RKO (cell line): ENCODE measurements at regions not wholly inside any gene's neighbourhood (a gene's known extent, or its start where the extent isn't known, plus 50 kb on each side); places are given as distances from the start of the nearest gene placed in this dataset.
A peak's percentile ranks its signal among the peaks of the same experiment; 100 is the strongest.

Experiments used
- DNase-seq: peaks from one replicate; pipeline ENCODE4 v3.0.0-alpha.2; 2016; ENCODE audit warnings: low spot score

DNA sequence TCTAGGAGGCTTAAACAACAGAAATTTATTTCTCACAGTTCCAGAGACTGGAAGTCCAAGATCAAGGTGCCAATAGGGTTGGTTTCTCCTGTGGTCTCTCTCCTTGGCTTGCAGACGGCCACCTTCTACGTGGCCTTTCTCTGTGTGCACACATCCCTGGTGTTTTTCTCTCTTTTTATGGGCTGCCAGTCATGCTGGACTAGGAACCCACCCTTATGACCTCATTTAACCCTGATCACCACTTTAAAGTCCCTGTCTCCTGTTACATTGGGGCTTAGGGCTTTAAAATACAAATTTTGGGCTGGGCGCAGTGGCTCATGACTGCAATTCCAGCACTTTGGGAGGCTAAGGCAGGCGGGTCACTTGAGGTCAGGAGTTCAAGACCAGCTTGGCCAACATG, 157.1 kb downstream of the TLE1 start:
- no peak for DNase-seq

DNA sequence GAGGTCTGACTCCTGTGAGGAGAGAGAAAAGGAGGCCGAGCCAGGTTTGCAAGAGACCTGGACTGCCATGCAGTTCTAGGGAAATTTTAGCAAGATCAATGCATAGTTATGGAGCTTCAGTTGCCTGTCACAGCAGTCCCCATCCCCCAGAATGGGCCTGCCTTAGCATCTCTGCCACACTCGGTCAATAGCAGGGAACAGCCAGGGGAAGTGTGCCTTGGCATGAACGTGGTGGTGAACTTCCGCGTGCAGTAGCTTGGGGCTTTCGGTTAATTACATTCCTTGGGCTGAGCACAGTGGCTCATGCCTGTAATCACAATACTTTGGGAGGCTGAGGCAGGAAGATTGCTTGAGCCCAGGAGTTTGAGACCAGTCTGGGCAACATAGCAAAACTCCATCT, 157.8 kb downstream of the TLE1 start:
- DNase-seq, result no peak

DNA sequence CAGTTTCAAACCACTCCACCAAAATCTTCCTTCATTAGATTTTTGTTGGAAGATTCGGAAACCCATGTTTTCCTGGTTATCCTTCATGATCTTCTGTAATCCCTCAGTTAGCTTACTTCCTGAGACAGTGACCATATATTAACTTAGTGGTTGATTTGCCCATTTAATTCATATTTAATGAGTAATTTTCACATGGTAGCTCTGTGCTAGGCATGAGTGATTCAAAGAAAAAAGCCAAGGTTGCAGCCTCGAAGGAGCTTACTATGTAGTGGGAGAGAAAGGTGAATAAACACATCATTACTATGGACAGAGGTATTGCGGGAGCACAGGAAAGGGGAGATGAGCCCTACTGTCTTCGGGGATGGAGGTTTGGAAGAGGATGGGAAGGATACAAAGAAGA, 158.5 kb downstream of the TLE1 start:
- no peak for DNase-seq

DNA sequence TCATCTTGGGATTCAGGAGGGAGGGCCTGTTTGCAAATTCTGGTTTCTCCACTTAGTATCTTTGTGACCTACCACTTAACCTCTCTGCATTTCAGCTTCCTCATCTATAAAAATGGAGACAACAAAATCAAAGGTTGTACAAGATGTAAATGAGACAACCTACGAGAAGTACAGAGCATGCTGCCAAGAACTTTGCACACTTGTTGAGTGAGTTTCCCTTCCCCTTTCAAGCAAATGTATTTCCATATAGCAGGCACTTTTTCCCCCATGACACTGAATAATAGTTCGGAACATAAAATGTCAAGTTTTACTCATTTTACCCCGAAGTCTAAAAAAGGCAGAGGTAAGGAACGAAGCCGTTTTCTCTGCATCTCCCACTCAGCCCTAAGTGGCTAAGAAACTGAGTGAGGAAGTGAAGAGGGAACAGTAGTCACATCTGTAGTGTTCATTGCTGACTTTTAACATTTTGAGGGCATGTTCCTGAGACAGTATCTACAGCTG, 159.0 kb downstream of the TLE1 start:
- DNase-seq, result no peak

DNA sequence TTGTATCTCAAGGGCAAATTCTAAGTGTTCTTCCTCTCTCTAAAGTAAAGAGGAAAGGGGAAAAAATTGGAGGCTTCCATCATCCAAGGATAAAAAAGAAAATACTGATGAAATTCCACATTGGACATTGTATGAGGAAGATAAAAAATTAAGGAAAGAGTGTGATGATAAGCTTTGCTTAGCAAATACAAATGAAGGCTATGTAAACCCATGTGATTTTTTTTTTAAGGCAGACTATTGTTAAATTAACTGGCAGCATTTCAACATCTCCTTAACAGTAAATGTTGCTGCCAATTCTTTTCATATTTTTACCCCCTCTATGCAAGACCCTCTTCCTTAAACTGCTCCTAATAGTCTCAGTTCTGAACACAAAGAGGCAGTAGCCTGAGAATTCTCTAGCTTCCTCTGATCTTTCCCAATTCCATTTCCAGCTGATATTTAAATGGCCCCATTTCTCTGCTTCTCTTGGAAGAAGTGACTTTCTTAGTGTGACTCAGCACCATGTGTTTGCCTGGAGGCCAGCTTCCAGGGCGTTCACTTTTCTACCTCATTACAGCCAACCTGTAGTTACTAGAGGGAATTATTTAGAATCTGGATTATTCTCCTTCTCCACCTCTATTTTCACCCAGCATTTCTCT, 159.7 kb downstream of the TLE1 start:
- peak; percentile 12 for DNase-seq

DNA sequence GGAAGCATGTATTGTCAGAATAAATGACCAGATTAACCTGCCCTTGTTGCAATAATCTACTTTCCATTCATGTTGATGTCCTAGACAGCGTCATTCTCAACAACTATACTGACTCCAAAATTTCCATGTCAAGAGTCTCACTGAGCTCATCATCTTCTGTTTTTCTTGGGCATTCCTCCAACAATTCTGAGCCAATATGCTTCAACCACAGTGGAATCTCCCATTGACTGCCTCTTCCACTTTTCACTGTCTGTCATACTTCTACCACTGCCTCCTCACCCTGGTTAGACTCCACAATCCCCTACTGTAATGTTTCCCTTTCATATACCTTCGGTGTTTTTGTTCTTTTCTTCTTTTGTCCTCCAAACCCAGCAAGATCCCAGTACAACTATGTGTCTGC, 162.8 kb downstream of the TLE1 start:
- no peak for DNase-seq

DNA sequence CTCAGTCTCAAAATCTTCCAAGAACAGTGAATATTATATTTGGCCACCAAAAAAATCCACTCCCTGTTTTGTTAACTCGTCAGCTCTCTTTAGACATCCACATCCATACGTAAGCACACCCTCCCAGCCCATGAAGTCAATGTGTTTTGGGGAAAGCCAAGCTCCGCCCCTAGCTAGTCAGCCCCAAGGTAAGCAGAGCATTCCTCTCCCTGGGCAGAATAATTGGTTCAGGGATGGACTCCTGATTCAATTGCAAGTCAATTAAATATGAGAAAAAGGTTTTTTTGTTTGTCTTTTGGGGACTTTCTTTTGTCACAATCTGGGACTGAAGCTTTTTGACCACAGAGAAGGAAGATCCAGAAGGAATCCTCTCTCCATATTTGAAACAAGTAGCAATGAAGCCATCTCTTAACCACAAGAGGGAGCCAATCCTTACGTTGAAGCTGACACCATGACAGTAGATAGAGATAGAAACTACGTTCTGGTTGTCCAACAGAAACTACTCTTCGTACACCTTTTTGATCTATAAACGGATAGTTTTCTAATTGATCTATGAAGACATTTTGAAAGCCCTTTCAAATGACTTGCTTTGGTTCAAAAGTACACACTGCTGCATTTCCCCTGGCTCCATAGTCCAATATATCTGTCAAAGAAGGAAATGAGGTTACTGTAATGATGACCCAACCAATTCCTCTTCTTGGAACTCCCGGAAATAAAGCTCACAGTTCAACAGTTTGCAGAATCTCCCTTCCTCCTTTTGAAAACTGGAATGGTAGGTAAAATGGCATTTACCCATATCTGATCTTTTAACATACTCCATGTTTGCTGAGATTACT, 166.4 kb downstream of the TLE1 start:
- DNase-seq, result peak; percentile 65

DNA sequence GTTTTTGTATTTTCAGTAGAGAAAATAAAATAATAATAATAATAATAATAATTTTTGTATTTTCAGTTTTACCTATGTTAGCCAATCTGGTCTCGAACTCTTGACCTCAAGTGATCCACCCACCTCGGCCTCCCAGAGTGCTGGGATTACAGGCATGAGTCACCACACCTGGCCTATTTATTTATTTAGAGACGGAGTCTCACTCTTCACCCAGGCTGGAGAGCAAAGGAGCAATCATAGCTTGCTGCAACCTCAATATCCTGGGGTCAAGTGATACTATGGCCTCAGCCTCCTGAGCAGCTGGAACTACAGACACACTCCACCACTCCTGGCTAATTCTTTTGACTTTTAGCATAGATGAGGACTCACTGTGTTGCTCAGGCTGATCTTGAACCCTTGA, 167.5 kb downstream of the TLE1 start:
- no peak for DNase-seq

DNA sequence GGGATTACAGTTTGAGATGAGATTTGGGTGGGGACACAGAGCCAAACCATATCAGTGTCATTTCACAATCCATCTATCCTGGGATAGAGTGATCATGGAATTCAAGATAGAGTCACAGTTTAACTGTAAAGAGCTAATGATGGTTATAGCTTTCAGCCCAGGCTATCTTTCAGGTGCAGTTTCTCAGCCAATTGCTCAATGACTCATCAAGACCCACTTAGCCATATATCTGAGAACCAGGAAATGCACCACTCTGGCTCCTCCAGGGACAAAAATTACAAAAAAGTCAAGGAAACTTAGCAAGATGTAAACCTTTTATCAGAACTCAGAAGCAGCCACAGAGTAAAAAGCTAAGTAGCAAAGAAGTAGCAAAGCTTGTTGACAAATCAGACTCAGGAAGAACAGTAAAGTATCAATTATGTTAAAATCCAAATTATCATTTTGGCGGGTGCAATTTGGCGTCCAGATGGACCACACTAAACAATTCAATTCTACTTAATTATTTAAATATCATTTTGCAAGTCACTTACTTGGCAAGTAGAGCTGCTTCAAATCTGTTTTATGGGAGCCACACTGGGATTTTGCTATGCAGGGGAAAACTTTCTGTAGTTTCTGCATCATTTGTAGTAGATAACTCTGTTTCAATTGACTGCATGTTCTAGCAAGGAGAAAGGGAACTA, 169.4 kb downstream of the TLE1 start:
- DNase-seq, result no peak

DNA sequence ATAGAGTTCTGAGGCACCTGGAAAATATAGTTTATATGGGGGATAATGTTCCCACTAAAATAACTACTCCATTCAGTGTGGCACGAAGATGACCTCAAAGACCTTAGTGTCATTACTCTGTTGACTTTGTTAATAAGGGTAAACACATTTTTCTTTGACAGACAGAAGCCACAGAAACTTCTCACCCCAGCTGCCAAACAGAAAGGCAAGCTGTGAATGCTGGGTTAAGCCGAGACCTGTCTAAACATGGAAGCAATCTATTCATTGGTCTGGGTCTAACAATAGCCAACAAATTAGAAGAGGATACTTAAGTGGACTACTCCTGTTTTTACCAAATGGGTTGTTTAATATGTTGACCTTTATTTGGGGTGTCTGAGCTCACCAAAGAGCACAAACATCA, 171.4 kb downstream of the TLE1 start:
- DNase-seq, result no peak

DNA sequence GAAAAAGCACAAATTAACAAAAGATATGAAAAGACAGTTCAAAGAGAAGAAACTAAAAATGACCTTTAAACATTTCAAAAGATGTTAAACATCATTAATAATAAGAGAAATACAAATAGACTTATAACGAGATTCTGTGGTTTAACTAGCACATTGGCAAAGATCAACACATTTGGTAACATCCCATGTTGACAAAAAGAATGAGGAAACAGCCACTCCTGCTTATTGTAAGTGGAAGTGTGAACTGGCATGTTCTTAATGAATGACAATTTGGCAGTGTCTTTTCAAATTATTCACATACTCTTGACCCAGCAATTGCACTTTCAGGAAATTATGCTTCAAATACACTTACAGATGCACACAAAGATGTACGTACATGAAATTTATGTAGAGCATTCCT, 176.3 kb downstream of the TLE1 start:
- DNase-seq, result no peak

DNA sequence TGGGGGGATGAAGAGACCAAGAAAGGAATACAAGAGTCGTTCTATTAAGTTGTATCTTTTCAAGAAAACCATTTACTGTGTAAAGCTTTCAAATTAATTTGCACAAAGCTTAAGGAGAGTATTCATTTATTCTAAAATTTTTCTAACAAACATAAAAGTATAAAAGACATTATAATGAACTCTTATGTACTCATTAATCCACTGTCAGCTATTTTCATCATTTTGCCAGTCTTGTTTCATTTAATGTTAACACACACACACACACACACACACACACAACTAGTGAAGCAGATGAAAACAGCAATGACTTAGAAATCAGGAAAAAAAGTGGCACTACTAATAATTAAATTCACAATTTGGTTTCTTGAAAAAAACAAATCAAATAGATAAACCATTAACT, 176.7 kb downstream of the TLE1 start:
- DNase-seq, result no peak

DNA sequence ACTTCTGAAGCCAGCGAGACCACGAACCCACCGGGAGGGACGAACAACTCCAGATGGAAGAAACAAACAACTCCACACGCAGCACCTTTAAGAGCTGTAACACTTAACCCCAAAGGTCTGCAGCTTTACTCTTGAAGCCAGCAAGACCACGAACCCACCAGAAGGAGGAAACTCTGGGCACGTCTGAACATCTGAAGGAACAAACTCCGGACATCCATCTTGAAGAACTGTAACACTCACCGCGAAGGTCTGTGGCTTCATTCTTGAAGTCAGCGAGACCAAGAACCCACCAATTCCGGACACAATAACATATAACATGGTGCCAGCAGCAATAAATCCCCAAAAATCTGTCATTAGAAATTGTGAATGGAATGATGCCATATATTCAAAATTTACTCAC, 180.9 kb downstream of the TLE1 start:
- no peak for DNase-seq

DNA sequence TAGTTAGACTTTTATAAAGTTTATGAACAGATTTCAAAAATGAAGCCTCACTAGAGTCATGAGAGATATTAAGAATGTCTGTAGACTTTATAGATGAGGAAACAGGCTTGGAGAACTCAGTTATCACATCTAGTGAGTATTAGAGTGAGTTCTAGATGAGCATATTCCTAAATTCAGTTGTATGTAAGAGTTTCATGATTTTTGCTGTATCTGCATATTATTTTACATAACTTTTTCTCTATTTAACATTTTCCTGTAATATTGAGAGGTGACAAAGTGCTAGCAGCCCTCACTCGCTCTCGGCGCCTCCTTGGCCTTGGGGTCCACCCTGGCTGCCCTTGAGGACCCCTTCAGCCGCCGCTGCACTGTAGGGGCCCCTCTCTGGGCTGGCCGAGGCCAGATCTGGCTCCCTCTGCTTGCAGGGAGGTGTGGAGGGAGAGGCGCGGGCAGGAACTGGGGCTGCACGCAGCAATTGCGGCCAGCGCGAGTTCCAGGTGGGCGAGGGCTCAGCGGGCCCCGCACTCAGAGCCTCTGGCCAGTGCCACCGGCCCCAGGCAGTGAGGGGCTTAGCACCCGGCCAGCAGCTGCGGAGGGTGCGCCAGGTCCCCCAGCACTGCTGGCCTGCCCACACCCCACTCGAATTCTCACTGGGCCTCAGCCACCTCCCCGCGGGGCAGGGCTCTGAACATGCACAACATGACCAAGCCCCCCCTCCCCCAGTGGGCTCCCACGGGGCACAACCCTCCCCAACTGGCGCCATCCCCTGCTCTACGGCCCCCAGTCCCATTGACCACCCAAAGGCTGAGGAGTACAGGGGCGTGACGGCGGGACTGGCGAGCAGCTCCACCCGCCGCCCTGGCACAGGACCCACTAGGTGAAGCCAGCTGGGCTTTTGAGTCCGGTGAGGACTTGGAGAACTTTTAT, 182.1 kb downstream of the TLE1 start:
- no peak for DNase-seq

DNA sequence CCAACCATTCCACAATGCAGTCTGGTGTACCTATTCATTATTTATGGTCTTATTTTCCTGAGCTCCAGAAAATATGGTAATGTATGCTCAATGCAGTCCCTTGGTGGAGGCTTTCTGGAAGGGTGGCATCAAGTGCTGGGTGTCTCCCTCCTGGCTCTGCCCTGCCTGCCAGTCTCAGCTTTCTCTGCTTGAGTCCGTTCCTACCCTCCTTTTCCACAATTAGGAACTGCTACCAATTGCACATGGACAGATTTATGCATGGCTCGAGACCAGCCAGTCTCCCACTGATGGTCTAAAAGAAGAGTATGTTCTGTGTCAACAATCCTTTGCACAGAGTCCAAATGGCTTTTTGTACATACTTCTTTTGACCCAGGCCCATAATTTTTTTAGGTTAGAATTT, 189.8 kb downstream of the TLE1 start:
- no peak for DNase-seq

DNA sequence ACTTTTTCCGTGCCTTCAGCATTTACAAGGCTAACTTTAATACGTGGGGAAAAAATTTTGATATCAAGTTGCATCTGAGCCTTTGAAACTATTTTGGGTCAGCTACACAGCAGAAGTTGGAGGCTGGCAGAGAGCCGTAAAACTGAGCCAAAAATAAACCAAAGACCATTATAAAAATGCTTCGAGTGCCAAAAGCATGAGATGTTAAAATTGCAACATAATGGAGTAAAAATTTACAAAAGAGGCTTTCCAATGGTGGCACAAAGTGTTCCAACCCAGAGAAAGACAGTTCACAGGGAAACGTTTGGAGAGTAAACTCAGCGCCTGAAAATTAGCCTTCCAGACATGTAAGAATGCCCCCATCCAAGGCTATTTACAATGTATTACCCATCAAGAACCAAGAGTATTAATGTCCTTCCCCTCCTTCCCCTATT, 190.3 kb downstream of the TLE1 start:
- DNase-seq, result no peak

DNA sequence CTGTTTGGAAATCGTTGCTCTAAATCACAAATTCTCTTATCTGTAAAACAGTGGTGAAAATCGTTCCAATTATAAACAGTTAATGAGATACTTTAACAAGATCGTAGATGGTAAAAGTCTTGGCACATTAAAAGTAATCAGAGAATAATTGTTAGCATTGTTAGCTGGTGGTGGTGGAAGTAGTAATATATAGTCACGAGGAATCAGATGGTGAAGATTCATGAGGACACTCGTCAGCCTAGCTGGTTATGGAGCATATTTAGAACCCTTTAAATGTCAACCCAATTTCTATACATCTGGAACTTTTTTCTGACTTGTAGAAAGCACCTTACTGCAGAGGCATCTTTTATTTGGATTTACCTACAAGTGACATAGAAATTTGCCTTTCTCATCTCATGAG, 190.8 kb downstream of the TLE1 start:
- no peak for DNase-seq

DNA sequence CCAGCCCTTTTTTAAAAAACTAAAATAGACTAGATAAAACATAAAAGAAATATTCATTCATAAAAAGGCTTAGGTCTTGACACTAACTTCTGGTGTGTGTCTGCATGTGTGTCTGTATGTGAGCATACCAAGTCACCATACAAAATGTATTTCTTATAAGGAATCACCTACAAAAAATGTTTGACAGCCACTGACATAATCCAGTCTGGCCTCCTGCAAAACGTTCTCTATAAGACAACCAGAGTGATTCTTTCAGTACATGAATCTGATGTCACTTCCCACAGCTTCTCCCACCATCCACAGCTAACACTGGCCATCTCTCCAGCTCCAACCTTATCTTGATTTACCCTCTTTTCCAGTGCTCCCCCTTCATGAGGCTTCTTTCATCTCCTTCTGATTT, 192.3 kb downstream of the TLE1 start:
- DNase-seq, result no peak

DNA sequence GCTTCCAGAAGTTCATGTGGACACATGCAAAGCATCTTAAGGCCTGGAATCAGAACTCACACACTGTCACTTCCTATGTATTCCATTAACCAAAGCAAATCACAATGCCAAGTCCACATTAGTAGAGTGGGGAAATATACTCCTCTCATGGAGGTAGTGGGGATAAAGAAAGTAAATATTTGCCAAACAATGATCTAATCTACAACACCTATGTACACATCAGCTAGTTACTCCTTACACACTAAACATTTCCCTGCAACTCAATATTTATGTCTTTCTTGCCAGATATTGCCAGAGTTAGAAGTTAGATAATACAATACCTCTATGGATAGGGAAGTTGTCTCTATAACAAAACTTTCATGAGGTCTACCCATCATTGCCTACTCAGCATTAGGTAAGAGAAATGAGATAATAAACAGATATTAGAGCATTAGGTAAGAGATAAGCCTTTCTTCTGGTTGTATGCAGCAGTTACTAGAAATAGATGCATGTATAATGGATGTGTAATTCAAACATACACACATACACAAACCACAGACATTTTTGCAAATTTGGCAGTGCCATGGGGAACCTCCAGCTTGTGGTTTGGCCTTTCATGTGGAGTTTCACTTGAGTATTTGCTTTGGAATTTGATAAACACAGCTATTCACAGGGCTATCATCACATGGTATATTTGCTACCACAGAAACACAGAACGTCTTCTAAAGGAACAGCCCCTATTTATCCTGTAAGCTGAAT, 196.5 kb downstream of the TLE1 start:
- DNase-seq, result no peak

DNA sequence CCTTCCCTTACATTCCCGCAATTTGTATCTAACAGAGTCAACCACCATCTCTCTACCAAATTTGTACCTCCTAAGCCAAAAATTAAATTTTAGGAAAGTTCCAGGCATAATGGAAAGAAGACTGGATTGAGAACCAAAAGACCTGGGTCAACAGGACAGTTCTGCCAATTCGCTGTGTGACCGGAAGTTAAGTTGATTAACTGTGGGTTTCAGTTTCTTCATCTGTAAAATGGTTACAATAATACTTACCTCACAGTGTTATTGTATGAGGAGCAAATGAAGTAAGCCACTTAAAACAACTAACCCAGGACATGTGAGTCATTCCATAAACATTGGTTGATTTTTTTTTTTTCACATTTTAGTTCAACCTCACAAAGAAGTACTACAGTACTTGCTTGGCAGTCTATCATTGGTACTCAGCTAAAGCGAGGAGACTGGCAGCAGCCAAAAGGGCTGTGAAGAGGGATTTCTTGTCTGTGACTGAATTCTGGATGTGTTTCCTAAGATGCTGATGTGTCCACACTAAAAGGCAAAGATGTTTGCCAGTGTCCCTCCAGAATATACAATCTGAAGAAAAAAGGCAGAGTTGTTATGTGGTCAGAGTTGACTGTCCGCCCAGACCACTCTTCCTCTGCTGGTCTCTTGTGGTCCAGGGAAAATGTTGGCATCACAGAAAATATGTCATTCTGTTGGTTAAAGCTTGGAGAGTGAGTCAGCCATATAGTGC, 198.6 kb downstream of the TLE1 start:
- DNase-seq, result no peak

DNA sequence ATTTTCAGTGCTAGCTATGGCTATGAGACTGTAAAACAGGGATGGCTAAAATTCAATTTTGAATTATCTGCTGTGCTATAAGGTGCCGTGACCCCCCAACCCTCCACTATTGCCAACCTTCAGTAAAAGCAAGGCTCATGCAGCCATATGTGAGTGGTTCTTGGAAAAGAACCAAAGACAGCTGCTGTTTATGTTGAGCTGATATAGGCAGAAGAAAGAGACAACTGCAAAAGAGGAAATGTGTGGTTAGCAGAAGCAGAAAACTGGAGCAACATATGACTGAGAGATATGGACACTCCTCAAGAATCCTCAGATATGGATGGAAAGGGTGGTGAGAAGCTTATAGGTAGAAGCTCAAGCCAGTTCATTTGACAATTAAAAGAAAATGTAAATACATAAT, 200.3 kb downstream of the TLE1 start:
- DNase-seq, result no peak
